Activated B cell treated with CpG ODN at 0.5 μM for 24 hours (primary cell): ENCODE measurements at regions not wholly inside any gene's neighbourhood (a gene's known extent, or its start where the extent isn't known, plus 50 kb on each side); places are given as distances from the start of the nearest gene placed in this dataset.
A peak's percentile ranks its signal among the peaks of the same experiment; 100 is the strongest.

Experiments
- ATAC-seq: fragments of 200-7000 bp; cut with Tn5 transposase; one replicate; pipeline ENCODE4 v1.10.0; 2021; ENCODE audit warnings: low read depth, mild to moderate bottlenecking, moderate library complexity
- CTCF ChIA-PET: fragments of 350-600 bp; sonication (Branson Sonifier 250); formaldehyde crosslinking; loops from one replicate; lab custom pipeline; 2021; ENCODE audit warnings: antibody characterized with exemption; lab: Charles Lee
- POLR2A ChIA-PET: fragments of 350-600 bp; sonication (Branson Sonifier 250); formaldehyde crosslinking; loops from one replicate; lab custom pipeline; 2021; ENCODE audit warnings: antibody characterized with exemption; lab: Charles Lee
- DNase-seq: peaks from one replicate; pipeline ENCODE4 v3.0.0; 2022
- H3K27ac Mint-ChIP-seq: one replicate; pipeline ENCODE4 v1.8.0; 2020; ENCODE audit warnings: mixed read lengths
- H3K27me3 Mint-ChIP-seq: one replicate; pipeline ENCODE4 v1.8.0; 2021; ENCODE audit warnings: mixed read lengths
- H3K36me3 Mint-ChIP-seq: one replicate; pipeline ENCODE4 v1.8.0; 2021; ENCODE audit warnings: low read depth, mixed read lengths
- H3K4me1 Mint-ChIP-seq: one replicate; pipeline ENCODE4 v1.8.0; 2021; ENCODE audit warnings: mixed read lengths
- H3K4me3 Mint-ChIP-seq: one replicate; pipeline ENCODE4 v1.8.0; 2020; ENCODE audit warnings: mild to moderate bottlenecking, mixed read lengths
- H3K9me3 Mint-ChIP-seq: one replicate; pipeline ENCODE4 v1.8.0; 2020; ENCODE audit warnings: mixed read lengths
- intact Hi-C: fragments of 100-400 bp; cut with micrococcal nuclease; formaldehyde crosslinking; loops from one replicate; pipeline ENCODE4 v1.15.1; 2024
- TF ChIP-seq, protein P1 (sequence below): fragments of 200-600 bp; IDR thresholded peaks from one replicate; pipeline ENCODE4 v1.8.0; 2022; ENCODE audit warnings: antibody characterized with exemption, mild to moderate bottlenecking

DNA sequence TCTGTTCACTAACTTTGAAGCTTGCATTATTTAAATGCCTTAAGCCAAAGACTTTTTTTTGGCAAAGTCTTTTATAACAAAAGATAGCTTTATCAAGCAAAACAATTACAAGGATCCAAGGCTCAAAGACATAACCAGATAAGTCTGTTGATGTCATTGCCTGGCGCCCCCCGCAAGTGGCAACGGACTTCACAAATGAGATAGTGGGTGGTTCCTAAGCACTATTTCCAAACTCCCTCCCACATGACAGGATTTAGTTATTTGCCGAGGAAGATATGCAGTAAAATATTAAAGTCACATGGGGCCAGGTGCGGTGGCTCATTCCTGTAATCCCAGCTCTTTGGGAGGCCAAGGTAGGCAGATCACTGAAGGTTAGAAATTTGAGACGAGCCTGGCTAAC lies 194.2 kb upstream of the DDI1 start:
- H3K4me3 Mint-ChIP-seq: no peak overlapping the region
- H3K4me1 Mint-ChIP-seq: peaks cover 6% of the 10 kb centered on the region
- intact Hi-C loops: no loop called here
- no peaks in the 10 kb centered on the region for H3K36me3 Mint-ChIP-seq
- H3K9me3 Mint-ChIP-seq: no peaks in the 10 kb centered on the region
- CTCF ChIA-PET: no interaction called here
- DNase-seq (no peak), ATAC-seq (no peak)
- no peaks in the 10 kb centered on the region for H3K27me3 Mint-ChIP-seq
- TF ChIP-seq, protein P1, sequence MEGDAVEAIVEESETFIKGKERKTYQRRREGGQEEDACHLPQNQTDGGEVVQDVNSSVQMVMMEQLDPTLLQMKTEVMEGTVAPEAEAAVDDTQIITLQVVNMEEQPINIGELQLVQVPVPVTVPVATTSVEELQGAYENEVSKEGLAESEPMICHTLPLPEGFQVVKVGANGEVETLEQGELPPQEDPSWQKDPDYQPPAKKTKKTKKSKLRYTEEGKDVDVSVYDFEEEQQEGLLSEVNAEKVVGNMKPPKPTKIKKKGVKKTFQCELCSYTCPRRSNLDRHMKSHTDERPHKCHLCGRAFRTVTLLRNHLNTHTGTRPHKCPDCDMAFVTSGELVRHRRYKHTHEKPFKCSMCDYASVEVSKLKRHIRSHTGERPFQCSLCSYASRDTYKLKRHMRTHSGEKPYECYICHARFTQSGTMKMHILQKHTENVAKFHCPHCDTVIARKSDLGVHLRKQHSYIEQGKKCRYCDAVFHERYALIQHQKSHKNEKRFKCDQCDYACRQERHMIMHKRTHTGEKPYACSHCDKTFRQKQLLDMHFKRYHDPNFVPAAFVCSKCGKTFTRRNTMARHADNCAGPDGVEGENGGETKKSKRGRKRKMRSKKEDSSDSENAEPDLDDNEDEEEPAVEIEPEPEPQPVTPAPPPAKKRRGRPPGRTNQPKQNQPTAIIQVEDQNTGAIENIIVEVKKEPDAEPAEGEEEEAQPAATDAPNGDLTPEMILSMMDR: no peak
- H3K27ac Mint-ChIP-seq: no peak overlapping the region
- POLR2A ChIA-PET: no interaction called here

DNA sequence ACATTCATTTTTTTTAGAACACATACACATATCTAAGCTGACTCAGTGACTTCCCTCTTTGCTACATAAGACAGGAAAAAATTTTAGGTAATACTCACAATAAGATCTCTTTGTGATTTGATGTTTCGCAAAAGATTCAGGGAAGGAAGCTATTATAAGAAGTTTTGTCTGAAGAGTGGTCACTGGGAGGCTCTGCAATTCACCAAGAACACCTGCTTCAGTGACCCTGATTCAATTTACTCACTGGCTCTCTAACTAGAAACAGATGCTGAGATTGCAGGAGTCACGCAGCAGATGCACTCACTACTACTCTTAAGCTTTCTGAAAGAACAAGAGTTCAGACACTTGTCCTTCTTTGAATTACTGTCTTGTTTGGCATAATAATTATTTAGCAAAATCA lies 193.6 kb upstream of the DDI1 start:
- DNase-seq: no peak
- no peaks in the 10 kb centered on the region for H3K9me3 Mint-ChIP-seq
- POLR2A ChIA-PET: no interaction called here
- no peaks in the 10 kb centered on the region for H3K36me3 Mint-ChIP-seq
- H3K4me1 Mint-ChIP-seq: peaks cover 6% of the 10 kb centered on the region
- CTCF ChIA-PET: no interaction called here
- no peaks in the 10 kb centered on the region for H3K27me3 Mint-ChIP-seq
- TF ChIP-seq, protein P1: no peak
- H3K4me3 Mint-ChIP-seq: no peak overlapping the region
- no peak overlapping the region for H3K27ac Mint-ChIP-seq
- ATAC-seq: no peak
- intact Hi-C loops: no loop called here

DNA sequence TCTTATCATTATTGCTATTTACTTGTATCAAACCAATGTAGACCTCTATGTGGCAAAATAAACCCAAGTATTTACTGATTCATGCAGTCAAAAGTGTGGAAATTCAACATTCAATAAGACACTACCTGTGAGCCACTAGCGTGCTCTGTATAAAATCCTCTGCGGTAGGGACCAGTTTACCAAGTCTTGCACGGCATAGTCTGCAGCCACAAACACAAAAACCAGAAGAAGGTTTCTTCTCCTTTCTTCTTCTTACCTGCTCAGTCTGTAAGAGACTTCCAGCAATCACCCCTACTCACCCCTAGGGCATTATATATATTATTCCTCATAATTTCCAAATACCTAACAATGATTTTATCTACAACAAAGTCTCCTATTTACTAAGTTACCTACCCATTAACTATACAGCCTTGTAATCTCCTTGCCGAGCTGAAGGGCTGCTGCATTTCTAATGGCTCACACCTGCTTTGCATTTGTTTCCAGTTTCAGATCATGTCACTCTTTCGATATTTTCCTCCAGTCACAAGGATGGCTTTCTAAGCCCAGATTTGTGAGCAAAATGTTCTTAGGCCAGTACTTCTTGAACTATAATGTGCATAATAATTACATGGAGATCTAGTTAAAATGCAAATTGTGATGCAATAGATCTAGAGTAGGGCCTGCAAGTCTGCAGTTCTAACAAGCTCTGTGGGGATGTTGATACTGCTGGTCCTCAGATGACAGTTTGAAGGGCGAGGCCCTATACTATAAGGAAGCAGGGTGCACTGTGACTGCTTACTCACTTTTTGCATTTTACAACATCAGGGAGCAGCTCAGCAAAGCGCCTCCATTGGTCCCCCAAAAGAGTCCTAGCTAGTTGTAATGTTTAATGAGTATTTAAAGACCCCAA lies 191.9 kb upstream of the DDI1 start:
- intact Hi-C loops: no loop called here
- Mint-ChIP-seq H3K4me3 (no peak overlapping the region), H3K27me3 (no peaks in the 10 kb centered on the region), H3K4me1 (peaks cover 6% of the 10 kb centered on the region), H3K9me3 (no peaks in the 10 kb centered on the region), H3K27ac (peak overlapping the region; percentile 8), H3K36me3 (no peaks in the 10 kb centered on the region)
- TF ChIP-seq, protein P1: no peak
- no peak for DNase-seq
- POLR2A ChIA-PET: no interaction called here
- ATAC-seq: no peak
- CTCF ChIA-PET: interaction anchor here (1.1 kb wide), 1 partner anchor 9 kb away, joined by 3 read pairs; no protein-coding TSS in a partner anchor

DNA sequence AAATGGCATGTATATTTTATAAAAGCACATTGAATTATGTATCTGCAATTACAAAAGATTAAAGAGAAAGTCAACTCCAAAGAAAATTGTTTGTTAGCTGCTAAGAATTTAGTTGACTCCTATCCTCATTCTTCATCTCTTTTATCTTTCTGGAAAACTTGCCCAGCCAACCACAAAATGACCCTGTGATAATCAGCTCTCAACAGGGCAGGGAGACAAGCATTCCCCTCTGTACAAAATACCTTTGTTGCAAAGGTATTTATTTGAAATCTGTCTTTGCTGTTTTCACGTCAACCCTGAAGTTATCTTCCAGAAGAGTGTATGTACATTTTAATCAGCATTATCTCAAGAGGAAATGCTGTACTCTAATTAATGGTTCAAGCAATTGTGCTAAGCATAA lies 191.1 kb upstream of the DDI1 start:
- no peaks in the 10 kb centered on the region for H3K36me3 Mint-ChIP-seq
- ATAC-seq: no peak
- no peak overlapping the region for H3K4me3 Mint-ChIP-seq
- peaks cover 6% of the 10 kb centered on the region for H3K4me1 Mint-ChIP-seq
- no peaks in the 10 kb centered on the region for H3K27me3 Mint-ChIP-seq
- H3K9me3 Mint-ChIP-seq: no peaks in the 10 kb centered on the region
- POLR2A ChIA-PET: no interaction called here
- DNase-seq: no peak
- H3K27ac Mint-ChIP-seq: no peak overlapping the region
- intact Hi-C loops: no loop called here
- TF ChIP-seq, protein P1: no peak
- CTCF ChIA-PET: interaction anchor here (1.1 kb wide), 1 partner anchor 10 kb away, joined by 3 read pairs; no protein-coding TSS in a partner anchor

DNA sequence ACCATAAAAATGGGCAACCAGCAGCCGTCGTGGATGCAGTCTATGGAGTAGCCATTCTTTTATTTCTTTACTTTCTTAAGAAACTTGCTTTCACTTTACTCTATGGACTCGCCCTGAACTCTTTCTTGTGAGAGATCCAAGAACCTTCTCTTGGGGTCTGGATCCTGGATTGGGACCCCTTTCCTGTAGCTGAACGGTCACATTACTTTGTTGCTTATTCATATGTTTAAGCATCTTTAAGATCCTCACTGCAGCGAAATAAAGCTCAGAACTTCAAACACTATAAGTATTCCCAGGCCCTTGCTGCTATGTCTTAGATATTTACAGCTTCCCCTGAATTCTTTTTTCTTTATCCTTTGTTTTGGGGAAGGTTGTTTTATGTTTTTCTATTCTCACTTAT lies 187.8 kb upstream of the DDI1 start:
- H3K4me3 Mint-ChIP-seq: no peak overlapping the region
- no peak overlapping the region for H3K27ac Mint-ChIP-seq
- TF ChIP-seq, protein P1: no peak
- H3K36me3 Mint-ChIP-seq: no peaks in the 10 kb centered on the region
- H3K27me3 Mint-ChIP-seq: peaks cover 6% of the 10 kb centered on the region
- H3K4me1 Mint-ChIP-seq: peaks cover 6% of the 10 kb centered on the region
- intact Hi-C loops: no loop called here
- ATAC-seq (no peak), DNase-seq (no peak)
- ChIA-PET POLR2A (no interaction called here), CTCF (no interaction called here)
- H3K9me3 Mint-ChIP-seq: no peaks in the 10 kb centered on the region
